H1 (cell line): ENCODE measurements at regions not wholly inside any gene's neighbourhood (a gene's known extent, or its start where the extent isn't known, plus 50 kb on each side); places are given as distances from the start of the nearest gene placed in this dataset.

Experiments
- CTCF ChIA-PET: fragments of 300-600 bp; sonication (Branson Sonifier 250); formaldehyde crosslinking; loops from one replicate; lab custom pipeline; 2021; ENCODE audit not compliant: partially characterized antibody; lab: Charles Lee
- POLR2A ChIA-PET: fragments of 300-600 bp; sonication (Branson Sonifier 250); formaldehyde crosslinking; loops from one replicate; lab custom pipeline; 2021; ENCODE audit warnings: inconsistent platforms; ENCODE audit not compliant: partially characterized antibody; lab: Charles Lee
- DNase-seq, 2 experiments: peaks; one replicate each; pipeline versions ENCODE4 v3.0.0 to v3.0.0-alpha.2; 2010 to 2022; ENCODE audit warnings: low spot score in 2 of 2, low read depth in 1 of 2, mixed read lengths in 1 of 2
- FAIRE-seq: peaks from 2 replicates; lab custom pipeline; 2011; peaks lifted over from hg19 to GRCh38; lab: Jason Lieb, UNC
- H2AFZ ChIP-seq: 2 replicates; pipeline ENCODE4 v1.8.1; 2012; ENCODE audit warnings: low read length, inconsistent platforms
- H2AK5ac ChIP-seq: 2 replicates; pipeline ENCODE4 v1.6.1; 2013; ENCODE audit warnings: low read depth, low read length
- H2BK120ac ChIP-seq: replicated peaks from 2 replicates; pipeline ENCODE3; 2013; ENCODE audit warnings: low read depth, low read length, inconsistent platforms
- H2BK12ac ChIP-seq: 2 replicates; pipeline ENCODE4 v1.6.1; 2013; ENCODE audit warnings: low read depth, low read length
- H2BK15ac ChIP-seq: 2 replicates; pipeline ENCODE4 v1.6.1; 2013; ENCODE audit warnings: low read length
- H2BK20ac ChIP-seq: 2 replicates; pipeline ENCODE4 v1.6.1; 2013; ENCODE audit warnings: low read length
- H2BK5ac ChIP-seq: 2 replicates; pipeline ENCODE4 v1.6.1; 2013; ENCODE audit warnings: low read depth, low read length
- H3K14ac ChIP-seq: 2 replicates; pipeline ENCODE4 v1.6.1; 2013; ENCODE audit warnings: inconsistent platforms; ENCODE audit not compliant: insufficient read length
- H3K18ac ChIP-seq: 2 replicates; pipeline ENCODE4 v1.6.1; 2013; ENCODE audit warnings: low read length; ENCODE audit errors: extremely low read depth
- H3K23ac ChIP-seq: 2 replicates; pipeline ENCODE4 v1.6.1; 2013; ENCODE audit warnings: inconsistent platforms; ENCODE audit not compliant: insufficient read length
- H3K23me2 ChIP-seq: 2 replicates; pipeline ENCODE4 v1.6.1; 2013; ENCODE audit warnings: low read depth, low read length
- H3K27ac ChIP-seq: 2 replicates; pipeline ENCODE4 v1.6.1; 2011; ENCODE audit warnings: low read depth, low read length, inconsistent platforms
- H3K27me3 ChIP-seq, 4 experiments: replicated peaks in 1 of 4; 1 replicate in 1 of 4; 2 replicates in 3 of 4; pipeline versions ENCODE4 v1.6.1 to v1.8.1; 2011 to 2013; ENCODE audit warnings: low read length in 3 of 4, mild to moderate bottlenecking in 3 of 4, inconsistent platforms in 2 of 4, mixed read lengths in 2 of 4, moderate library complexity in 1 of 4; ENCODE audit not compliant: control insufficient read depth in 3 of 4, insufficient read depth in 3 of 4; ENCODE audit errors: extremely low read depth in 1 of 4
- H3K36me3 ChIP-seq, 4 experiments: 2 replicates each; pipeline versions ENCODE4 v1.6.1 to v1.8.1; 2011 to 2013; ENCODE audit warnings: mild to moderate bottlenecking in 4 of 4, low read length in 3 of 4, moderate library complexity in 2 of 4, control low read depth in 1 of 4, inconsistent platforms in 1 of 4; ENCODE audit not compliant: insufficient read depth in 4 of 4, control insufficient read depth in 2 of 4
- H3K4ac ChIP-seq: replicated peaks from 2 replicates; pipeline ENCODE3; 2013; ENCODE audit warnings: low read length, low read depth, mixed read lengths, inconsistent platforms; ENCODE audit not compliant: insufficient read length
- H3K4me1 ChIP-seq, 4 experiments: replicated peaks in 1 of 4; 1 replicate in 1 of 4; 2 replicates in 3 of 4; pipeline versions ENCODE4 v1.6.1 to v1.8.1; 2011 to 2013; ENCODE audit warnings: low read length in 3 of 4, inconsistent platforms in 2 of 4, mixed read lengths in 1 of 4; ENCODE audit not compliant: insufficient read depth in 4 of 4, control insufficient read depth in 3 of 4
- H3K4me2 ChIP-seq, 2 experiments: 2 replicates each; pipeline versions ENCODE4 v1.6.1 to v1.8.1; 2011 to 2013; ENCODE audit warnings: low read depth in 2 of 2, low read length in 2 of 2, control low read depth in 1 of 2, inconsistent platforms in 1 of 2, mild to moderate bottlenecking in 1 of 2; ENCODE audit not compliant: insufficient read depth in 1 of 2
- H3K4me3 ChIP-seq, 4 experiments: fragments of 200-600, 300-600 bp in 1 of 4; sonication (generic), shearing (Covaris generic), sonication (Bioruptor Twin) in 1 of 4; 2 replicates each; pipeline versions ENCODE4 v1.5.1 to v1.8.1; 2011 to 2016; ENCODE audit warnings: low read length in 4 of 4, low read depth in 3 of 4, control low read depth in 2 of 4, inconsistent platforms in 2 of 4, mild to moderate bottlenecking in 2 of 4, mixed read lengths in 1 of 4, moderate library complexity in 1 of 4; ENCODE audit not compliant: insufficient read depth in 2 of 4; ENCODE audit errors: extremely low read depth in 1 of 4
- H3K56ac ChIP-seq: replicated peaks from 2 replicates; pipeline ENCODE3; 2013; ENCODE audit warnings: low read depth, mild to moderate bottlenecking, mixed read lengths, low read length, inconsistent platforms; ENCODE audit not compliant: insufficient read length
- H3K79me1 ChIP-seq: 2 replicates; pipeline ENCODE4 v1.6.1; 2013; ENCODE audit warnings: low read depth, low read length, control low read depth
- H3K79me2 ChIP-seq, 2 experiments: 2 replicates each; pipeline versions ENCODE4 v1.6.1 to v1.8.1; 2012 to 2013; ENCODE audit warnings: low read length in 2 of 2, mild to moderate bottlenecking in 2 of 2, inconsistent platforms in 1 of 2; ENCODE audit not compliant: insufficient read depth in 2 of 2, control insufficient read depth in 1 of 2
- H3K9ac ChIP-seq, 4 experiments: replicated peaks in 1 of 4; 1 replicate in 1 of 4; 2 replicates in 3 of 4; pipeline versions ENCODE4 v1.6.1 to v1.8.1; 2011 to 2013; ENCODE audit warnings: low read depth in 3 of 4, low read length in 3 of 4, control low read depth in 2 of 4, mild to moderate bottlenecking in 2 of 4, moderate library complexity in 2 of 4, inconsistent platforms in 1 of 4; ENCODE audit errors: extremely low read depth in 1 of 4
- H3K9me3 ChIP-seq, 2 experiments: 2 replicates each; pipeline versions ENCODE4 v1.6.1 to v1.8.1; 2012 to 2013; ENCODE audit warnings: mild to moderate bottlenecking in 2 of 2, moderate library complexity in 2 of 2, control low read depth in 1 of 2, inconsistent platforms in 1 of 2, low read depth in 1 of 2, low read length in 1 of 2, mixed read lengths in 1 of 2; ENCODE audit not compliant: insufficient read depth in 2 of 2
- H4K20me1 ChIP-seq, 2 experiments: replicated peaks in 1 of 2; 2 replicates each; pipeline versions ENCODE3 to v1.8.1; 2011 to 2013; ENCODE audit warnings: inconsistent platforms in 2 of 2, low read length in 2 of 2, mild to moderate bottlenecking in 1 of 2; ENCODE audit not compliant: insufficient read depth in 2 of 2, control insufficient read depth in 1 of 2
- H4K5ac ChIP-seq: 2 replicates; pipeline ENCODE4 v1.6.1; 2013; ENCODE audit warnings: low read length, low read depth, mixed read lengths, inconsistent platforms; ENCODE audit not compliant: insufficient read length
- H4K8ac ChIP-seq: 2 replicates; pipeline ENCODE4 v1.8.0; 2013; ENCODE audit warnings: mild to moderate bottlenecking, moderate library complexity, low read length, inconsistent platforms; ENCODE audit not compliant: insufficient read depth; ENCODE audit errors: extremely low read depth
- H4K91ac ChIP-seq: replicated peaks from 2 replicates; pipeline ENCODE3; 2013; ENCODE audit warnings: low read length, mixed read lengths, inconsistent platforms; ENCODE audit not compliant: insufficient read length
- ASH2L ChIP-seq: fragments of 200-600, 300-600 bp; sonication (generic); IDR thresholded peaks from one replicate; pipeline ENCODE4 v1.7.1; 2017; ENCODE audit warnings: low read length
- BACH1 ChIP-seq: IDR thresholded peaks from 2 replicates; pipeline ENCODE4 v1.6.1; 2012; ENCODE audit warnings: low read length, improper control_type of control experiment
- CEBPB ChIP-seq: IDR thresholded peaks from 2 replicates; pipeline ENCODE4 v1.6.1; 2012; ENCODE audit warnings: low read depth, low read length
- CREB1 ChIP-seq: IDR thresholded peaks from 2 replicates; pipeline ENCODE4 v1.6.1; 2012; ENCODE audit warnings: inconsistent platforms
- GTF2F1 ChIP-seq: IDR thresholded peaks from 2 replicates; pipeline ENCODE4 v1.6.1; 2012; ENCODE audit warnings: low read depth, low read length, improper control_type of control experiment, borderline replicate concordance
- RBBP5 ChIP-seq: IDR thresholded peaks from 2 replicates; pipeline ENCODE4 v1.7.1; 2012; ENCODE audit warnings: low read depth, mild to moderate bottlenecking, inconsistent platforms, low read length, moderate library complexity, borderline replicate concordance
- RFX5 ChIP-seq: IDR thresholded peaks from 2 replicates; pipeline ENCODE4 v1.6.1; 2011; ENCODE audit warnings: low read depth, low read length, improper control_type of control experiment, borderline replicate concordance
- SAP30 ChIP-seq: fragments of 300-600 bp; sonication (generic); IDR thresholded peaks from 2 replicates; pipeline ENCODE4 v1.7.1; 2012; ENCODE audit warnings: low read length, moderate library complexity, mild to moderate bottlenecking, inconsistent platforms; ENCODE audit not compliant: insufficient read depth, insufficient replicate concordance
- SP2 ChIP-seq: IDR thresholded peaks from 2 replicates; pipeline ENCODE4 v1.6.1; 2012; ENCODE audit warnings: mild to moderate bottlenecking, low read length, inconsistent platforms
- WGBS, 2 experiments: shearing (Covaris generic) in 1 of 2; methylation state at CpG; one replicate each; pipeline versions ENCODE4 v1.1.6 to v1.1.7; 2013 to 2015; ENCODE audit warnings: low lambda C conversion rate in 2 of 2, mixed read lengths in 2 of 2, inconsistent platforms in 1 of 2, low coverage in 1 of 2, missing lambda C conversion rate in 1 of 2; ENCODE audit not compliant: insufficient replicate concordance in 2 of 2, insufficient coverage in 1 of 2, insufficient read length in 1 of 2; ENCODE audit errors: extremely low coverage in 1 of 2, missing lambda C conversion rate in 1 of 2; 5-methylcytosine and 5-hydroxymethylcytosine counted together
- TF ChIP-seq, protein P1 (sequence below): IDR thresholded peaks from 2 replicates; pipeline ENCODE4 v1.6.1; 2012; ENCODE audit warnings: low read length, inconsistent platforms

DNA sequence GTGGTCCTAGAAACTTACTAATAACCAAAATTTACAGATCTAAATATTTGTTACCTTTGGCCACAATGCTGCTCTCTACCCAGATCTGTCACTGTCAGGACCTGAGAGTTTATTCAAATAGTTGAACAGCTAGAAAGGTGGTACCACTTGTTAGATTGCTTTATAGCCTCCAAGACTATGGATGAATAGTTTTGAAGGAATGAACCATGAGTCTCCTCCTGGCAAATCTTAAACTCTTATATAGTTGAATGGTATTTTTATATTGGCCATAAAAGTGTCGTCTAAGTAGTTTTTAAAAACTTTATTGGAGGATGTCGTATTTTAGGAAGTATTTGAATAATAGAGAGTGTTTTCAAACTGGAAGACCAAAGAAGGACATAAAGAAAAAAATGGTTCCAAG lies 178.7 kb downstream of the AHR start:
- POLR2A ChIA-PET, result no interaction called here
- FAIRE-seq, result no peak
- TF ChIP-seq CEBPB, result no peak
- no peak for TF ChIP-seq GTF2F1
- no peak for TF ChIP-seq RBBP5
- TF ChIP-seq SAP30, result no peak
- TF ChIP-seq ASH2L, result no peak
- no peak for TF ChIP-seq RFX5
- TF ChIP-seq, protein P1, sequence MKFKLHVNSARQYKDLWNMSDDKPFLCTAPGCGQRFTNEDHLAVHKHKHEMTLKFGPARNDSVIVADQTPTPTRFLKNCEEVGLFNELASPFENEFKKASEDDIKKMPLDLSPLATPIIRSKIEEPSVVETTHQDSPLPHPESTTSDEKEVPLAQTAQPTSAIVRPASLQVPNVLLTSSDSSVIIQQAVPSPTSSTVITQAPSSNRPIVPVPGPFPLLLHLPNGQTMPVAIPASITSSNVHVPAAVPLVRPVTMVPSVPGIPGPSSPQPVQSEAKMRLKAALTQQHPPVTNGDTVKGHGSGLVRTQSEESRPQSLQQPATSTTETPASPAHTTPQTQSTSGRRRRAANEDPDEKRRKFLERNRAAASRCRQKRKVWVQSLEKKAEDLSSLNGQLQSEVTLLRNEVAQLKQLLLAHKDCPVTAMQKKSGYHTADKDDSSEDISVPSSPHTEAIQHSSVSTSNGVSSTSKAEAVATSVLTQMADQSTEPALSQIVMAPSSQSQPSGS, result no peak
- TF ChIP-seq SP2, result no peak
- no peak for TF ChIP-seq BACH1
- TF ChIP-seq CREB1, result no peak

More for the DNA sequence above, 178.7 kb downstream of the AHR start:
- Histone ChIP-seq H4K20me1 (no peaks in the 10 kb centered on the region), H3K23ac (no peak overlapping the region), H3K27ac (no peak overlapping the region), H3K79me1 (no peaks in the 10 kb centered on the region), H4K91ac (no peak overlapping the region), H3K4me1 (no peaks in the 10 kb centered on the region; a peak in 1 of 7 replicates), H3K36me3 (no peaks in the 10 kb centered on the region), H4K5ac (no peak overlapping the region), H2BK15ac (no peak overlapping the region), H3K23me2 (no peaks in the 10 kb centered on the region), H3K9ac (no peak overlapping the region), H3K9me3 (no peaks in the 10 kb centered on the region), H3K27me3 (no peaks in the 10 kb centered on the region), H3K18ac (no peak overlapping the region), H3K4ac (no peak overlapping the region), H2BK5ac (no peak overlapping the region), H2BK12ac (no peak overlapping the region), H2BK120ac (no peak overlapping the region), H2AFZ (no peak overlapping the region), H3K56ac (no peak overlapping the region), H2BK20ac (no peak overlapping the region), H3K4me3 (no peak overlapping the region), H3K79me2 (no peaks in the 10 kb centered on the region), H3K14ac (no peak overlapping the region), H2AK5ac (no peak overlapping the region), H3K4me2 (no peak overlapping the region), H4K8ac (no peak overlapping the region)
- DNase-seq, result no peak
- CTCF ChIA-PET, result interaction anchor here (0.9 to 3.0 kb wide), 3 partner anchors 11 to 34 kb away, joined by 3 to 10 read pairs (median 5); no protein-coding TSS in a partner anchor
- WGBS, 2 experiments, result 81 to 100% methylated on average over 2 of the region's 2 CpGs
